H1 (cell line): ENCODE measurements at regions not wholly inside any gene's neighbourhood (a gene's known extent, or its start where the extent isn't known, plus 50 kb on each side); places are given as distances from the start of the nearest gene placed in this dataset.

Source experiments
- CTCF ChIA-PET: fragments of 300-600 bp; sonication (Branson Sonifier 250); formaldehyde crosslinking; loops from one replicate; lab custom pipeline; 2021; ENCODE audit not compliant: partially characterized antibody; lab: Charles Lee
- POLR2A ChIA-PET: fragments of 300-600 bp; sonication (Branson Sonifier 250); formaldehyde crosslinking; loops from one replicate; lab custom pipeline; 2021; ENCODE audit warnings: inconsistent platforms; ENCODE audit not compliant: partially characterized antibody; lab: Charles Lee
- DNase-seq, 2 experiments: peaks; one replicate each; pipeline versions ENCODE4 v3.0.0 to v3.0.0-alpha.2; 2010 to 2022; ENCODE audit warnings: low spot score in 2 of 2, low read depth in 1 of 2, mixed read lengths in 1 of 2
- FAIRE-seq: peaks from 2 replicates; lab custom pipeline; 2011; peaks lifted over from hg19 to GRCh38; lab: Jason Lieb, UNC
- H2AFZ ChIP-seq: 2 replicates; pipeline ENCODE4 v1.8.1; 2012; ENCODE audit warnings: low read length, inconsistent platforms
- H2AK5ac ChIP-seq: 2 replicates; pipeline ENCODE4 v1.6.1; 2013; ENCODE audit warnings: low read depth, low read length
- H2BK120ac ChIP-seq: replicated peaks from 2 replicates; pipeline ENCODE3; 2013; ENCODE audit warnings: low read depth, low read length, inconsistent platforms
- H2BK12ac ChIP-seq: 2 replicates; pipeline ENCODE4 v1.6.1; 2013; ENCODE audit warnings: low read depth, low read length
- H2BK15ac ChIP-seq: 2 replicates; pipeline ENCODE4 v1.6.1; 2013; ENCODE audit warnings: low read length
- H2BK20ac ChIP-seq: 2 replicates; pipeline ENCODE4 v1.6.1; 2013; ENCODE audit warnings: low read length
- H2BK5ac ChIP-seq: 2 replicates; pipeline ENCODE4 v1.6.1; 2013; ENCODE audit warnings: low read depth, low read length
- H3K14ac ChIP-seq: 2 replicates; pipeline ENCODE4 v1.6.1; 2013; ENCODE audit warnings: inconsistent platforms; ENCODE audit not compliant: insufficient read length
- H3K18ac ChIP-seq: 2 replicates; pipeline ENCODE4 v1.6.1; 2013; ENCODE audit warnings: low read length; ENCODE audit errors: extremely low read depth
- H3K23ac ChIP-seq: 2 replicates; pipeline ENCODE4 v1.6.1; 2013; ENCODE audit warnings: inconsistent platforms; ENCODE audit not compliant: insufficient read length
- H3K23me2 ChIP-seq: 2 replicates; pipeline ENCODE4 v1.6.1; 2013; ENCODE audit warnings: low read depth, low read length
- H3K27ac ChIP-seq: 2 replicates; pipeline ENCODE4 v1.6.1; 2011; ENCODE audit warnings: low read depth, low read length, inconsistent platforms
- H3K27me3 ChIP-seq, 4 experiments: replicated peaks in 1 of 4; 1 replicate in 1 of 4; 2 replicates in 3 of 4; pipeline versions ENCODE4 v1.6.1 to v1.8.1; 2011 to 2013; ENCODE audit warnings: low read length in 3 of 4, mild to moderate bottlenecking in 3 of 4, inconsistent platforms in 2 of 4, mixed read lengths in 2 of 4, moderate library complexity in 1 of 4; ENCODE audit not compliant: control insufficient read depth in 3 of 4, insufficient read depth in 3 of 4; ENCODE audit errors: extremely low read depth in 1 of 4
- H3K36me3 ChIP-seq, 4 experiments: 2 replicates each; pipeline versions ENCODE4 v1.6.1 to v1.8.1; 2011 to 2013; ENCODE audit warnings: mild to moderate bottlenecking in 4 of 4, low read length in 3 of 4, moderate library complexity in 2 of 4, control low read depth in 1 of 4, inconsistent platforms in 1 of 4; ENCODE audit not compliant: insufficient read depth in 4 of 4, control insufficient read depth in 2 of 4
- H3K4ac ChIP-seq: replicated peaks from 2 replicates; pipeline ENCODE3; 2013; ENCODE audit warnings: low read length, low read depth, mixed read lengths, inconsistent platforms; ENCODE audit not compliant: insufficient read length
- H3K4me1 ChIP-seq, 4 experiments: replicated peaks in 1 of 4; 1 replicate in 1 of 4; 2 replicates in 3 of 4; pipeline versions ENCODE4 v1.6.1 to v1.8.1; 2011 to 2013; ENCODE audit warnings: low read length in 3 of 4, inconsistent platforms in 2 of 4, mixed read lengths in 1 of 4; ENCODE audit not compliant: insufficient read depth in 4 of 4, control insufficient read depth in 3 of 4
- H3K4me2 ChIP-seq, 2 experiments: 2 replicates each; pipeline versions ENCODE4 v1.6.1 to v1.8.1; 2011 to 2013; ENCODE audit warnings: low read depth in 2 of 2, low read length in 2 of 2, control low read depth in 1 of 2, inconsistent platforms in 1 of 2, mild to moderate bottlenecking in 1 of 2; ENCODE audit not compliant: insufficient read depth in 1 of 2
- H3K4me3 ChIP-seq, 4 experiments: fragments of 200-600, 300-600 bp in 1 of 4; sonication (generic), shearing (Covaris generic), sonication (Bioruptor Twin) in 1 of 4; 2 replicates each; pipeline versions ENCODE4 v1.5.1 to v1.8.1; 2011 to 2016; ENCODE audit warnings: low read length in 4 of 4, low read depth in 3 of 4, control low read depth in 2 of 4, inconsistent platforms in 2 of 4, mild to moderate bottlenecking in 2 of 4, mixed read lengths in 1 of 4, moderate library complexity in 1 of 4; ENCODE audit not compliant: insufficient read depth in 2 of 4; ENCODE audit errors: extremely low read depth in 1 of 4
- H3K56ac ChIP-seq: replicated peaks from 2 replicates; pipeline ENCODE3; 2013; ENCODE audit warnings: low read depth, mild to moderate bottlenecking, mixed read lengths, low read length, inconsistent platforms; ENCODE audit not compliant: insufficient read length
- H3K79me1 ChIP-seq: 2 replicates; pipeline ENCODE4 v1.6.1; 2013; ENCODE audit warnings: low read depth, low read length, control low read depth
- H3K79me2 ChIP-seq, 2 experiments: 2 replicates each; pipeline versions ENCODE4 v1.6.1 to v1.8.1; 2012 to 2013; ENCODE audit warnings: low read length in 2 of 2, mild to moderate bottlenecking in 2 of 2, inconsistent platforms in 1 of 2; ENCODE audit not compliant: insufficient read depth in 2 of 2, control insufficient read depth in 1 of 2
- H3K9ac ChIP-seq, 4 experiments: replicated peaks in 1 of 4; 1 replicate in 1 of 4; 2 replicates in 3 of 4; pipeline versions ENCODE4 v1.6.1 to v1.8.1; 2011 to 2013; ENCODE audit warnings: low read depth in 3 of 4, low read length in 3 of 4, control low read depth in 2 of 4, mild to moderate bottlenecking in 2 of 4, moderate library complexity in 2 of 4, inconsistent platforms in 1 of 4; ENCODE audit errors: extremely low read depth in 1 of 4
- H3K9me3 ChIP-seq, 2 experiments: 2 replicates each; pipeline versions ENCODE4 v1.6.1 to v1.8.1; 2012 to 2013; ENCODE audit warnings: mild to moderate bottlenecking in 2 of 2, moderate library complexity in 2 of 2, control low read depth in 1 of 2, inconsistent platforms in 1 of 2, low read depth in 1 of 2, low read length in 1 of 2, mixed read lengths in 1 of 2; ENCODE audit not compliant: insufficient read depth in 2 of 2
- H4K20me1 ChIP-seq, 2 experiments: replicated peaks in 1 of 2; 2 replicates each; pipeline versions ENCODE3 to v1.8.1; 2011 to 2013; ENCODE audit warnings: inconsistent platforms in 2 of 2, low read length in 2 of 2, mild to moderate bottlenecking in 1 of 2; ENCODE audit not compliant: insufficient read depth in 2 of 2, control insufficient read depth in 1 of 2
- H4K5ac ChIP-seq: 2 replicates; pipeline ENCODE4 v1.6.1; 2013; ENCODE audit warnings: low read length, low read depth, mixed read lengths, inconsistent platforms; ENCODE audit not compliant: insufficient read length
- H4K8ac ChIP-seq: 2 replicates; pipeline ENCODE4 v1.8.0; 2013; ENCODE audit warnings: mild to moderate bottlenecking, moderate library complexity, low read length, inconsistent platforms; ENCODE audit not compliant: insufficient read depth; ENCODE audit errors: extremely low read depth
- H4K91ac ChIP-seq: replicated peaks from 2 replicates; pipeline ENCODE3; 2013; ENCODE audit warnings: low read length, mixed read lengths, inconsistent platforms; ENCODE audit not compliant: insufficient read length
- ASH2L ChIP-seq: fragments of 200-600, 300-600 bp; sonication (generic); IDR thresholded peaks from one replicate; pipeline ENCODE4 v1.7.1; 2017; ENCODE audit warnings: low read length
- BACH1 ChIP-seq: IDR thresholded peaks from 2 replicates; pipeline ENCODE4 v1.6.1; 2012; ENCODE audit warnings: low read length, improper control_type of control experiment
- BCL11A ChIP-seq, 2 experiments: IDR thresholded peaks; one replicate each; pipeline ENCODE4 v1.6.1; 2011; ENCODE audit warnings: low read depth in 2 of 2, low read length in 2 of 2, mild to moderate bottlenecking in 2 of 2
- BRCA1 ChIP-seq: IDR thresholded peaks from 2 replicates; pipeline ENCODE4 v1.6.1; 2012; ENCODE audit warnings: low read depth, low read length, improper control_type of control experiment
- CHD1 ChIP-seq: IDR thresholded peaks from 2 replicates; pipeline ENCODE4 v1.6.1; 2012; ENCODE audit warnings: low read depth, low read length, improper control_type of control experiment
- CREB1 ChIP-seq: IDR thresholded peaks from 2 replicates; pipeline ENCODE4 v1.6.1; 2012; ENCODE audit warnings: inconsistent platforms
- GABPA ChIP-seq: IDR thresholded peaks from 2 replicates; pipeline ENCODE4 v1.6.1; 2011; ENCODE audit warnings: mild to moderate bottlenecking, low read length, moderate library complexity, borderline replicate concordance; ENCODE audit not compliant: insufficient read depth
- HDAC2 ChIP-seq, 2 experiments: fragments of 300-600 bp in 1 of 2; sonication (generic) in 1 of 2; IDR thresholded peaks; 2 replicates each; pipeline ENCODE4 v1.6.1; 2011 to 2012; ENCODE audit warnings: low read depth in 2 of 2, low read length in 2 of 2, mild to moderate bottlenecking in 2 of 2, moderate library complexity in 2 of 2, borderline replicate concordance in 1 of 2, inconsistent platforms in 1 of 2
- JUND ChIP-seq: IDR thresholded peaks from 2 replicates; pipeline ENCODE4 v1.6.1; 2011; ENCODE audit warnings: mild to moderate bottlenecking, improper control_type of control experiment, low read length
- NRF1 ChIP-seq: IDR thresholded peaks from 2 replicates; pipeline ENCODE4 v1.6.1; 2011; ENCODE audit warnings: mild to moderate bottlenecking, low read depth, low read length, improper control_type of control experiment
- RNF2 ChIP-seq: fragments of 200-900, 300-1000 bp; sonication (generic); IDR thresholded peaks from 2 replicates; pipeline ENCODE4 v1.7.1; 2016; ENCODE audit warnings: borderline replicate concordance, low read depth, mild to moderate bottlenecking, antibody characterized with exemption, low read length; ENCODE audit not compliant: poor library complexity, severe bottlenecking; ENCODE audit errors: missing control alignments
- SIN3A ChIP-seq, 2 experiments: IDR thresholded peaks in 1 of 2; conservative IDR thresholded peaks in 1 of 2; 2 replicates each; pipeline ENCODE4 v1.6.1; 2011 to 2012; ENCODE audit warnings: low read length in 2 of 2, improper control_type of control experiment in 1 of 2, low read depth in 1 of 2, mild to moderate bottlenecking in 1 of 2
- SIRT6 ChIP-seq: IDR thresholded peaks from one replicate; pipeline ENCODE4 v1.7.1; 2012; ENCODE audit warnings: low read length, inconsistent platforms
- TCF12 ChIP-seq: IDR thresholded peaks from 2 replicates; pipeline ENCODE4 v1.6.1; 2011; ENCODE audit warnings: low read depth, mild to moderate bottlenecking, low read length
- WGBS, 2 experiments: shearing (Covaris generic) in 1 of 2; methylation state at CpG; one replicate each; pipeline versions ENCODE4 v1.1.6 to v1.1.7; 2013 to 2015; ENCODE audit warnings: low lambda C conversion rate in 2 of 2, mixed read lengths in 2 of 2, inconsistent platforms in 1 of 2, low coverage in 1 of 2, missing lambda C conversion rate in 1 of 2; ENCODE audit not compliant: insufficient replicate concordance in 2 of 2, insufficient coverage in 1 of 2, insufficient read length in 1 of 2; ENCODE audit errors: extremely low coverage in 1 of 2, missing lambda C conversion rate in 1 of 2; 5-methylcytosine and 5-hydroxymethylcytosine counted together
- TF ChIP-seq, protein P1 (sequence below): IDR thresholded peaks from 2 replicates; pipeline ENCODE4 v1.6.1; 2011; ENCODE audit warnings: low read depth, mild to moderate bottlenecking, low read length; ENCODE audit not compliant: insufficient read depth

DNA sequence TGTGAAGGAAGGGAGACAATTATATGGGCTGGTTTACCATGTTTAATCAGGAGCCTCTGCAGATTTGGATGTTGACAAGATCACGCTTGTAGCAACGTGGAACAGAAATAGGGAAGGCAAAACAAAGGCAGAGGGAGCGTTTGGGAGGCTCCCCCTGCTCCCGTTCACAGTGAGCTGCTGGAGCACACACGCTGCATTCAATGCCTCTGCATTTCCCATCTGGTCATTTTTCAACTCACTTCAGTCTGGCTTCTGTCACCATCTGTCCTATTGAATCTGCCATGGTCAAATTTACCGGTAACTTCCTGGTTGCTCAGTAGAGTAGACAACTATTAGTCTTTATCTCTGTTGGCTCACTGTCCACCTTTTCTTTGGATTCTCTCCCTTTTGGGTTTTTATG, 91.0 kb downstream of the NHLRC3 start:
- Histone ChIP-seq H3K18ac (no peak overlapping the region), H4K5ac (no peak overlapping the region), H2BK15ac (no peak overlapping the region), H3K27me3 (no peaks in the 10 kb centered on the region), H3K4me1 (peaks cover 0 to 8% (median 5%) of the 10 kb centered on the region in 4 experiments; a peak in 4 of 7 replicates), H3K4me2 (no peak overlapping the region), H3K9ac (no peak overlapping the region), H3K79me2 (no peaks in the 10 kb centered on the region), H3K36me3 (no peaks in the 10 kb centered on the region), H2AFZ (peak overlapping the region; percentile 72; the same call in 1 of the 2 replicates), H3K79me1 (no peaks in the 10 kb centered on the region), H3K4ac (no peak overlapping the region), H3K27ac (no peak overlapping the region), H3K23ac (no peak overlapping the region), H2AK5ac (no peak overlapping the region), H2BK12ac (no peak overlapping the region), H2BK120ac (no peak overlapping the region), H4K20me1 (no peaks in the 10 kb centered on the region), H2BK20ac (no peak overlapping the region), H2BK5ac (no peak overlapping the region), H4K91ac (no peak overlapping the region), H4K8ac (no peak overlapping the region), H3K4me3 (no peak overlapping the region), H3K56ac (no peak overlapping the region), H3K14ac (no peak overlapping the region), H3K9me3 (no peaks in the 10 kb centered on the region), H3K23me2 (no peaks in the 10 kb centered on the region)
- POLR2A ChIA-PET: no interaction called here
- CTCF ChIA-PET: no interaction called here
- WGBS, 2 experiments: 71% methylated on average over 6 of the region's 6 CpGs; no CpG with 5 or more reads in 1 of the 2 experiments
- FAIRE-seq (no peak), DNase-seq (no peak)
- no peak for TF ChIP-seq TCF12
- TF ChIP-seq CREB1: no peak
- TF ChIP-seq GABPA: no peak
- no peak for TF ChIP-seq BACH1
- no peak for TF ChIP-seq HDAC2 (IDR thresholded peaks at IDR 0.05; ENCODE audit: borderline replicate concordance in 1 of 2, low read depth in 2 of 2, low read length in 2 of 2)
- TF ChIP-seq BCL11A (IDR thresholded peaks at IDR 0.05; ENCODE audit: low read depth in 2 of 2, low read length in 2 of 2): no peak
- TF ChIP-seq, protein P1, sequence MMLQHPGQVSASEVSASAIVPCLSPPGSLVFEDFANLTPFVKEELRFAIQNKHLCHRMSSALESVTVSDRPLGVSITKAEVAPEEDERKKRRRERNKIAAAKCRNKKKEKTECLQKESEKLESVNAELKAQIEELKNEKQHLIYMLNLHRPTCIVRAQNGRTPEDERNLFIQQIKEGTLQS: no peak
- no peak for TF ChIP-seq SIRT6
- TF ChIP-seq ASH2L: no peak
- TF ChIP-seq SIN3A (conservative IDR thresholded peaks at IDR 0.05 in 1 of 2, IDR thresholded peaks at IDR 0.05 in 1 of 2; ENCODE audit: low read depth in 1 of 2, low read length in 2 of 2): no peak
- no peak for TF ChIP-seq NRF1
- no peak for TF ChIP-seq RNF2
- no peak for TF ChIP-seq CHD1
- TF ChIP-seq JUND: no peak
- no peak for TF ChIP-seq BRCA1
